Middle frontal gyrus (tissue), 1 donor: ENCODE measurements at regions not wholly inside any gene's neighbourhood (a gene's known extent, or its start where the extent isn't known, plus 50 kb on each side); places are given as distances from the start of the nearest gene placed in this dataset.
A peak's percentile ranks its signal among the peaks of the same experiment; 100 is the strongest.

Source experiments
- DNase-seq: peaks from one replicate; pipeline ENCODE4 v3.0.0-alpha.2; 2015; ENCODE audit warnings: low spot score; ENCODE audit errors: extremely low spot score

DNA sequence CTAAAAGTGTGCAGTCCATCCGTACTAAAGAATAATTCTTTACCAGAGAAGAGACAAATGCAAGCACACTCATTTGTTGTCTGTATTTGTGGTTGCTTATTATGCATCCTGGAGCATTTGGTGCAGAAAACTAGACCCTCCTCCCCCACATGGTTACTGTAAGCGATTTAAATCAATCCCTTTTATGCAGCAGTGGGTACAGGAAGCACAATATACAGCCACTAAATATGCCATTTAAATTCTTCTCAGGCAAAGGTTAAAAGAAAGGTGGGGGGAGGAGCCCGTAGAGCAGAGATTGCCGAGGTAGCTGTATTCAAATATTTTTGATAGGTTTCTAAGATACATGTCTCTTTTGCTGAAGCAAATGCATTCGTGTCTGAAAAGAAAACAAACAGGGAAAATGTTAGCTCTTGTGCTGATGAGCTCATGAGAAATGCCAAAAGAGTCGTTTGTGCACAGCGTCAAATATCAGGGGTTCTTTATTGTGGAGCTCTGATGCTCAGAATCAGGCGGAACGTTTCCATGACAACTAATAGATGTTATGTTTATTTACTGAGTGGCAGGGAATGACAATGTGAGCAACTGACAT lies 131.3 kb upstream of the NPVF start:
- peak; percentile 64 for DNase-seq

DNA sequence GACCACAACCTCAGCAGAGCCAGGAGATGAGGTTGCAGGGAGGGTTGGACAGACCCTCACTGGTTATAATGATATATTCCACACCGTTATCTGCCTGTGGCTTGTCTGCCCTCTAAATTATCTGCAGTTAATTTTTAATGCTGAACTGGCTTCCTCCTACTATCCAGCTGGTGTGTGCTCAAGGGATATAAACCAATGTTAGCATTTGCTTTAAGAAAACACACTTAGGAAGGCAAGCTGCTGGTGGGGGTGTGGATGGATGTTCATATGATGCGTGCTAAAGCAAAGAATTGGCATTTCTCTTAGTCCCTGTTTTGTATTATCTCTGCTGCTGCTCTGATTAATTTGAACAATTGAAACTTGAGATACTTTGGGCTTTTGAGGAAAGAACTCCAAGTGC lies 132.2 kb upstream of the NPVF start:
- DNase-seq: no peak

DNA sequence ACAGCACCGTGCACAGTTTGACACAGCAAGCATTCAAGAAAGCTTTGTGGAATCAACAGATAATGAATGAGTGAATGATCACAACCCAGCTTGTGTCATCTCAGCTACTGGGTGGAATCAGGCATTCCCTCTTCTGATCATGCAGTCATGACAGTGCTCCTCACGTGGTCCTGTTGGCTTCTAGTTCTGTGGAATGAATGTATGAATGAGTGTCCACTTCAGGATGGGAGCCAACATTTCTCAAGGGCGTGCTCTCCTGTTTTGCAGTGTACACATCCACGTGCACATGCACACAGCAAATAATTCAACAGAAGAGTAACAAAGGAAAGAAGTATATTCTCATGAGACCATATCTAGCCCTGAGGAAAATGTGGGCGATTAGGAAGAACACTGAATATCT lies 133.1 kb upstream of the NPVF start:
- no peak for DNase-seq

DNA sequence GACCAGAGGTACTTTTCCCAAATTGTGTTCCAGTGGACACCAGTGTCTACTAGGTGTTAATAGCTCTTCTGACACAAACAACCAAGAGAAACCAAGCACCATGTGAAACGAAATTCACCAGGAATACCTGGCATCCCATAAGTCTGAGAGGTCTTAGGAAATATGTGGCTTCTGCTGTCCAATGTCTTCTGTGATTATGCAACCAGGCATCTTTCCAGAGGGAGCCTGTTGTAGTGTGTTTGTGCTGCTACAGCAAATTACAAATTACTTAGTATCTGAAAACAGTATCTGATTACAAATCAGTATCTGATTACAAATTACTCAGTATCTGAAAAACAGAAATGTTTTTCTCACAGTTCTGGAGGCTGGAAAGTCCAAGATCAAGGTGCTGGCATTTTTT lies 133.6 kb upstream of the NPVF start:
- DNase-seq: no peak

DNA sequence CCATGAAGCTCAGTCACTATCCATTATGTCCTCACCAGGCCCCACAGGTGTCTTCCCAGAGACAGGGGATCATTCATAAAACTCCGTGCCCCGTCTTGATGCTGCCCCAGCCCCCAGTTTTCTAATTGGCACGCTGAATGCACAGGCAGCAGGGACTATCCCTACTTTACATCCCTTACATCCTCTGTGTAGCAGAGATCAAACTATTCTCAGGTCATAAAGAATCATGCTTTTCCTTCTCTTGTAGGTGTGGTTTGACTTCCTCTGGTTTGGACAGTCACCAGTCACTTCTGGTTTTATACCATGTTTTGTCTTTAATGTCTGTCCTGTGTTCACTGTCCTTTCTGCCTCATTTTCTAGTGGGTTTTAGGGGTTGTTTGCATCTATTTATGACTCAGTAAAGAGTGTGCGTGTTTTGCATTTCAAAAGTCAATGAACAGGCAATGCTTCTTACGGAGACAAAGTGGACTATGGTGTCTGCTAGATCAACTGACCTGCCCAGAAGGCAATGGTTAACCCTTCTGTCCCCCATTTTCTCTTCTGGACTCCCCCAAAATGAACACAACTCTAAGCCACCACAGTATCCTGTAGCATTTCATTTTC lies 140.4 kb upstream of the NPVF start:
- DNase-seq: no peak

DNA sequence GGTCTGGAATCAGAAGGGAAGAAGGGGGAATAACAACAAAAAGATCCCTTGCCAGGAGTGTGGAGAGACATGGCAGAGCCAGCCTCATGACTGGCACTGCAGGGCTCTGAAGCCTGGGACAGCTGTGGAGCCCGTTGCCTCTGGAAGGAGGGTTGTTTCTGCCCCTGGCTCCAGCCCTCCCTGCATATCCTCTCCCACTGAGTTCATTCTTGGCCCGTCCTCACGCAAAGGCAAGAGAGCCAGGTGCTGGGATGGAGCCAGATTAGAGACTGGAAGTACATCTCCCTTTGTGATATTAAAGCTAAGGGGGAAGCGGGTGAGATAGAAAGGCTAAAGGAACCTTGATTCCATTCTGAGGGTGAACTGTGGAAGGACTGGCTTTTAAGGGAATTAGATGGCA lies 141.5 kb upstream of the NPVF start:
- no peak for DNase-seq

DNA sequence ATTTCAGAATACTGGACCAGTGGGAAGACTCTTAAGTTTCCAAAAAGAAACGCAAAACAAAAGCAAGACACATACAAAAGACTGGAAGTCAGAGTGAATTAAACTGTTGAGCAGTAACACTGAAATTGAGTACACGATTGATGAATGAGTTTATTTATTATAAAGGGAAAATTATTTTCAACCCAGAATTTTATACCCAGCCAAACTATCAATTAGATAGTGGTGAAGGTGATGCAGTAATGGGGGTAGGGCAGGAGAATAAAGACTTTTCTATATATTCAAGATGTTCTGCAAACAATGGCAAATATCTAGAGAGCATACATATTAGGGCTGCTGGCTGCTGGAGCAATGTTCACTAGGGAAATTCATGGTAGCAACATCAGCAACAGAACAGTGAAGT lies 143.7 kb upstream of the NPVF start:
- DNase-seq: no peak

DNA sequence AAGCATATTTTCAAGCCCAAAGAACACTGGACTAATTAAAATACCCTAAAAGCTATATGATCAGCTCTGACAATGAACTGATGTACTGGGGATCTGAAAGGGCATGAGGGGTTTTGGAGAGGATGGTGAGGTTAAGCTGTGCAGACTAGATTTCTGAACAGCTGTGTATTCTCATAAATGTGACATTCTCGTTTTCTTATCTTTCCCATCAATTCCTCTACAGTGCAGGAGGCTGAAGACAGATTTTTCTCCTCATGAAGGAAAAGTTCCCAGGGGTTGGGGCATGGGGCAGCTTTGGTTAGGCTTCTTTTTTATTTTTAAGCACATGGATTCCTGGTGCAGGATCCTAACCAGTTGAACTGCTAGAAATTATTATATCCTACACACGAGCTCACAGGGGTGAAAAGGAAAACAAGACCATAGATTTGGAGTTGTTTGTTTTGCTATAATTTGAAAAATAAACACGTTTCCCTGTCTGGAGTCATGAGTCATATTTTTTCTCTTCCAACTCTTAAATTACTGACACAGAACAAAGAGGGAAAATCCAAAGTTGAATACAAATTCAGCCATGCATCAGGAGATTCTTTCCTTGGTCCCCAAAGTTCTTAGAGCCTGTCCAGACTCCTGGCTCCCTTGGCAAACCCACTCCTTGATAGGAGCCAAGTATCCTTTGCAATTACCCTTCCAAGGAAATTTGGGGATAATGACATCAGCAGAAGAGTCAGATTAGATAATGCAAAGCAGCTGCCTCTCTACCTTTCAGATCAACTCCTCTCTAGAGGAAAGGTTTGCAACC lies 147.7 kb upstream of the NPVF start:
- DNase-seq: no peak

DNA sequence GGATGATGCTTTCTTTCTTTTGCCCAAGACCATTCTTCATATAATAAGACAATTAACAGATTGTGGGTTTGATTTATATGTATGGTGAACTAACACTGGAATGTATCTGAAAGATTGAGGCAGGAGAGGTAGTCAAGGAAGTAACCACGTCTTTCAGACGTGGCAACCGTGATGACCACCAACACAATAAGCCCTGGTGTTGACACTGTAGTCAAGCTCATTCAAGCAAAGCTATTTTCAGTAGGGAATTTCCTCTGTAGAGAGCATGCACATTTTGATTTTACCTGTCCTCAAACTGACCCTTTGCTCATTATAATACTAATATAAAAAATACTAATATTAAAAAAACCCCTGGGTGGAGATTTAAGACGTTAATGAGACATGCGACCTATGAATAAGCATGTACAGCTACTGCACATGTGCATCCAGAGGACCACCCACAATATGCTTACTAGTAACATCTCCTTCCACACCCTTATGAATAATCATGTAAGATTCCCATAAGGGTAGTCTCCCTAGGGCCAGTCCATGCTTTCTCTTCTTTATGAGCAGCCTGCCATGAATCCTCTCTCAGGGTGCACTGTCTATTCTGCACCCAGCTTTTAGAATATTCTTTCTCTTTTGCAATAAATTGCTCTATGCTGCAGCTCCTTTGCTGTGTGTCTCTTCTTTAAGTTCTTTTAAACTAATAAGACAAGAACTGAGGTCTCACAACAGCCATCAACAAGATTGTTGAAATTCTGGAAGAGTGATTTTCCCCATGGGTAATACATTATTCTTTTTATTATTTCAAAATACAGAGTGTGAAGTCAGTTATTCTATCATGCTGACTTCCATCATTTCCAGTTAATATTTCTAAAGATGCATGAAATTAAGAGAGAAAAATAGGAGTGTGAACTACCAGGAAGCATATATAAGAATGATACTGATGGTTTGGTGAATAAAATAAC lies 151.3 kb upstream of the NPVF start:
- DNase-seq: no peak

DNA sequence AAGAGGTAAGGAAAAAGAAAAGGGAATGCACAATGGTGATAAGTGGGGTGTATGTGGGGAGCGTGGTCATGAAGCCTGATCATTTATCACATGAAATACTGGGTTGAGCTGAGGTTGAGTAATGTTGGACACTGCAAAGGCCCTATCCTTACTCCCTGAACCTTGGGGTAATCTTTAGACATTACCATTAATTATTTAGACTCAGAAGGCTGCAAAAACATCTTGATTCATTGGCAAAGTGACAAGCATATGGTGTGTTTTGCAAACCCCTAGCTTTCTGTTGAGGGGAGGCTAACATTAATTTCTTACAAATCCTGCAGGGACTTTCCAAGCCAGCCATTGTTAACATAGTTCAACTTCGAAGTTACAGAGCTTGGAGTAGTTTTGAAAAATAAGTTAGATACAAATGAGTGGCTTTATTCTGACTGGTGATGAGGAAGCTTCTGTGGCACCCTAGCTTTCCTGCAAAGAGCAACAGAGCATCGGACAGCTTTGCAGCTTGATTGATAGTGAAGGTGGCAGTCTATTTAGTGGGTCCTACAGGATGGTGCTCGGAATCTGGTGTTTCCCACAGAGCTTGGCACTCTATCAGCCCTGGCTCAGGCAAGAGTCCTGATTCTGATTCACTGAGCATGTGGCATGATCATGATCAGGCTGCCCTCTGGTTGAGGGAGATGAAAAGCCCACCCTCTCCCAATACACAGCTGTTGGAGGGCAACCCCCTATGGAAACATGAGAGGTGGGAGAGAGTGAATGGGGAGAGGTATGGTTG lies 153.7 kb upstream of the NPVF start:
- no peak for DNase-seq

DNA sequence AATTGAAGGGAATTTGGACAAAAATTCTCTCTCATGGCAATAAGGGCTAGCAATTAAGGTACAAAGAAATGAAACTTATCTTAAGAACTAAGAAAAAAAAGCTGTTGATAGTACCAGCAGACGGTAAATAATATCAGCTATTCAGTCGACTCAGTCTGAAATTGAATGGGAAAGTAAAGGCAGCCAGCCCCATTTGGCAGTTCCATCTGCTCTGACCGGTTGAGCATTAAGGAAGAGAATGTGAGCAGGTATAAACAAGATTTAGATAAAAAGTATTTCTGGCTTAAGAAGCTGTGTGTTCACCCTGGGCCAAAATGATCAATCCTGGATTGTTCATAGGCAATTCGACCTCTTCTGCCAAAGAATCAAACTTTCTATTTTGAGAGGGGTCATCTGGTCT lies 154.6 kb upstream of the NPVF start:
- DNase-seq: no peak

DNA sequence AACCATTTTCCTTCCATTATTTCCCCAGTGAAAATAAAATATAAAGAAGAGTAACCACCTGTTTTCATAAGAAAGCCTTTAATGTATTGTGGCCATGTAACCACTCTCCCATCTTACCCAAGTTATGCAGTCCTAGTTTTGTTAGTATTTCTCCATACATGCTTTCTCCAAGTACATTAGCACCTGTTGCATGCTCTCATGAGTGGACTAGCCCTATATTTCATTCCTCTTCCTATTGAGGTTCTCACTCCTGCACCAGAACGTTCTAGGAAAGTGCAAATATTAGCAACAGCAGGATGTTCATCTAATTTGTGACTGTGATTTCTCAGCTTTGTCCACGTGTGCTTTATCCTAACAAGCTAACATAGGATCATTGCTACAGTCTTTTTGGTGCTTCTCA lies 155.1 kb upstream of the NPVF start:
- no peak for DNase-seq

DNA sequence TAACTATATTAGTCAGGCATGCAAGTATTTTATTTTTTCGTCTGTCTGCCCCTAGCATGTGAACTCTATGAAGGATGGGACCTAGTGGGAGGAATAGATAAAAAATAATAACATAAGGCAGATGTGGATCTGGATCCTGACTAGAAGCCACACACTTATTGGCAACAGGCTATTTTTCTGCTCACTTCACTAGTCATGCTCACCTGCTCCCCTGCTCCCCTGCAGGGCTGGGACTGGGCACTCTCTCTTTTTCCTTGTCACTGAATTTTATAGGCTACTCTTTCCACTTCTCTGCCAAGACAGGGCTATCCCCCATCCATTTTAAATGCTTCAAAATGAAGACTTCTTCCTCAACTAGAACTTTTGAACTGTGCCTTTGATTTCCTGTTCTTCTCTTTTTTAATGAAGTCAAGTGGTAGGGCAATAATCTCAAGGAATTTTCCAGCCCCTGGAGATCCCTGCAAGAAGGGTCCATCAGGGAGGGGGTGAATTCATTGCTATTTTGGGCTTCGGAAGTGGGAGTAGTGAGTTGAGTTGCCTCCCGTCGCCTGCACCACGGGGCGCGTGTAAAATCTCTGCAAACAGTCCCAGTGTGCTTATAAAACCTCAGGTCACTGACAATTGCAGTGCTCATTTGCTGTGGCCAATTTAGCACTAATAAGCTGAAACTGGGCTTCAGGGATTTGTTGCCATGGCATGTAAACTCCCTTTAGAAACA lies 156.7 kb upstream of the NPVF start:
- no peak for DNase-seq

DNA sequence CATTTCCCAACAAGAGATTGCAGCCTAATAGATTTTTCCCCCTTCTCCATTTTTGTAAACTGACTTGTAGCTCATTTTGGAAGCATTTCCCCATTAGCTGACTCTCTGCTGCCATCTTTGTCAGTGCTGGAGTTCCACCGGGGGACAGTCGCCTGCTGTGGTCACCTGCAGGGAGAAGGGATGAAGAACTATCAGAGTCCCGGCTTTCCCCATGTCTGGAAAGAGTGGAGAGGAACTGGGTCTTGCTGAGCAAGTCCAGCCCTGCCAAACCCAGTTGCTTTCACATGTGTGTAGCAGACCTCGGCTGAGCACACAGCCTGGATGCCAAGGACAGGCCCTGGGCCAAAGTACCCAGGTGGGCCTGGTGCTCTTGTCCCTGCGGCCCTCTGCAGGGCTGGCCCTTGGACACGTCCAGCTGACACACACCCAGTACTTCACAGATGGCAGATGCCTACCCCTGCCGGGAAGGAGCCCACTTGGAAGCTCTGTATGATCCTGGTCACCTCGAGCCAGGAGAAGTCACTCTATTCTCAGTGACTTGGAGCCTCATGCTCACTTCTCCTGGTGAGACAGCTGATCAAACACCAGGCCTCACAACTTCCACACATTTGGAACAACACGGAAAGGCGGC lies 157.3 kb upstream of the NPVF start:
- DNase-seq: no peak

DNA sequence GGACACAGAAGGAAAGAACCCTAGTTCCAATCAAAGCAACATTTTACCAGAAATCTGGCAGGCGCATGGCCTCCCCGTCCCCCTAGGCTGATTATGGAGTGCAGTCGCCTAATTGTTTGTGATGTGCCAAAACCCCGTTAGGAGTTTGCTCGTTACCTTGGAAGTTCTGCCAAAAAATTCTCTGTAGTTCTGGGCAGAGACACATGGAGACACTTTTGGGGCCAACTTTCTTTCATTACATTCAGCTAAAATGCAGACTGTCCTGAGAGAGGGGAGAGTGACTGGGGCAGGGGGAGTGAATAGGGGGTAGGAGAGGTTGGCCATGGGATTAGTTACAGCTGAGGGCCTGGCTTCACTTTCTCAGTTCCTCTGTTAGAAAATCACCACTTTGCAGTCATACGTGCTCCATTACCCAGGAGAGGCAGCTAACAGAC lies 158.0 kb upstream of the NPVF start:
- no peak for DNase-seq

DNA sequence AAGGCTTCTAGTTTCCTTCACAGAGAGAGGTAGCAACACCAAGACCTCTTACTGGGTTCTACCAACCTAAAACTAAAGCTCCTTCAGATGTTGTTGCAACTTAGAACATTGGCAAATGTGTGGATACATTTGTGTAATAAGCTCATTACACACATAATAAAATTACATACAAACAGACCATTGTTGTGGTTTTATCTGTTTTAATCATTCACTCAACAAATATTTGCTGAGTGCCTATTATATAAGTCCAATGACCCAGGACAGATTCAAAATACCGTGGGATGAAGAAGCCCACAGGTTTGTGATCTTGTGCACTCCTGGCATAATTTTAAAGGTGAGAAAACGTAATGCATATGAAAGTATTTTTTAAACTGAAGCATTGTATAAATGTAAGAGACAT lies 160.4 kb upstream of the NPVF start:
- no peak for DNase-seq

DNA sequence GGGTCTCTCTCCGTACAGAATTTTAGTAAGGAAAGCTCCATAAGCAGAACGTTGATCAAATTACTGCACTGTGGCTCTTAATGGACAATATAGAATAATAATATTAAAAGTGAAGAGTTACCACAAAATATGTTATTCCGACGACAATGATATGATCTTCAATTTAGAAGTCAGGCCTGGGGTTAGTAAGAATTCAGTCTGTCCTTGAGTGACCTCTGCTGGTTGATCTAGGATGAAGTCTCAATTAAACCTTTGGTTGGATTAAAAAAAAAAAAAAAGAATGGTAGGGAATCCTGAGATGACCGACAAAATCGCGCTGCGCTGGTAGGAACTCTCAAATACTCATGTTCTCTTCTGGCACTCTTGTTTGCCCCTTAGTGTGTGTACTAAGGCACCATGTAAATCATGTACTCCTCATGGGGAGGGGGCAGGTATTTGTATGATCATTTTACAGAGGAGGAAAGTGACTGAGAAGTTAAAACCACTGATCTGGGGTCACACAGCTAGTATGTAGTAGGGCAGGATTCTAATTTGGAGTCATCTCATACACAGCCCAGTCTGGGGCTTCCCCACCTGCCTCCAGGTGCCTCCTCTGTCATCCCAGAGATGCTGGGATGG lies 161.3 kb upstream of the NPVF start:
- DNase-seq: peak; percentile 47

DNA sequence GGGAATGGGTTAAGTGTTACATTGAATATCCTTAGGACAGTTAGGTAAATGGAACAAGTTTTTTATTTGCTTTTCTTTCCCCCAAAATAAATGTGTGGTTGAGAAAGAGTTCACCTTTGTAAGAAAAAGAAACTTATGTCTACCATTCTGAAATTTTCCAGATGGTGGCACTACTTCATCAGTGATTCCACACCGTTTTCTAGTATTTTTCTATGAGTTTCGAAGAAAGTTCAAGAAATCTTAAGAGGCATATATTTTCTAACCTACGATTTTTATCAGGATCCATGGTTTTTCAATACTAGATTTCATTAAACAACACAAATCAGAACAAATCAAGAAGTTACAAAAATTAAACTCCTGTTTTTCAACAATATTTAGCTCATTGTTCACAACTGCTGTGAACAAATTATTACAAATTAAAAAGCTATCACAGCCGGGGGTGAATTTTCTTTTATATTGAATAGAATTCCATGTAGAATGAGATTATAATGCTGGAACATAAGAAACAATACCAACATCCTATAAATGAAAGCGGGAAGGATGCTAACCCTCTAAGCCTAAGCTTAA lies 163.1 kb upstream of the NPVF start:
- DNase-seq: no peak

DNA sequence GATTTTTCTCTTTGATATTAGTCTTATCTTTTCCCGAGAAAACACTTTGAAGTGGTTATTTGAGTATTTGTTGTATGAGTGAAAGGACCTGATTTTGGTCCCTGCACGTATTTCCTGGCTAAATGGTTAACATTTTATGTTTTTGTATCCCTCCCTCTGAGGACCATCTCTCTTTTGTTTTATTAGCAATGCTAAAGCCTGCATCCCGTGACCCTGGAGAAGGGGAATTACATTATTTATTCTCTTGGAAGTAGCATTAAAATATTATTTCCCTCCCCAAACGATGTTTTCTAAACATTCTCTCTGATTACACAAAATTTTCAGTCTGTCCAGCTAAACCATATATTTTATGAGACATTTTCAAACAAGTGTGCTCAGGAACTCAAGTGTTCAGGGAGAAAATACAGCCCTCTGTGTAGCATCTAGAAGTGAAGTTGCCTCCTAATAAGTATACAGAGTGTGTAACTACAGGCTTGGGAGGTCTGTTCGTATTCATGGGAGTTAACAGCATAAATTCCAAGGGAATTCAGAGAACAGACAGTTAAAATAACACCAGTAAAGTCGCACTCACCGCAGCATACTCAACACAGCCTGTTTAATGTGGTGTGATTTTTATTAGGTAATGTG lies 163.8 kb upstream of the NPVF start:
- no peak for DNase-seq
